B cell (primary cell): ENCODE measurements at regions not wholly inside any gene's neighbourhood (a gene's known extent, or its start where the extent isn't known, plus 50 kb on each side); places are given as distances from the start of the nearest gene placed in this dataset.

Experiments
- EZH2 ChIP-seq: IDR thresholded peaks from 2 replicates; pipeline ENCODE4 v1.6.1; 2012; ENCODE audit warnings: borderline replicate concordance, low read depth, mild to moderate bottlenecking, moderate library complexity, low read length; ENCODE audit not compliant: insufficient read depth, poor library complexity, severe bottlenecking
- TF ChIP-seq, protein P1 (sequence below): fragments of 200-600 bp; IDR thresholded peaks from one replicate; pipeline ENCODE4 v1.8.0; 2022; ENCODE audit warnings: antibody characterized with exemption, mild to moderate bottlenecking

DNA sequence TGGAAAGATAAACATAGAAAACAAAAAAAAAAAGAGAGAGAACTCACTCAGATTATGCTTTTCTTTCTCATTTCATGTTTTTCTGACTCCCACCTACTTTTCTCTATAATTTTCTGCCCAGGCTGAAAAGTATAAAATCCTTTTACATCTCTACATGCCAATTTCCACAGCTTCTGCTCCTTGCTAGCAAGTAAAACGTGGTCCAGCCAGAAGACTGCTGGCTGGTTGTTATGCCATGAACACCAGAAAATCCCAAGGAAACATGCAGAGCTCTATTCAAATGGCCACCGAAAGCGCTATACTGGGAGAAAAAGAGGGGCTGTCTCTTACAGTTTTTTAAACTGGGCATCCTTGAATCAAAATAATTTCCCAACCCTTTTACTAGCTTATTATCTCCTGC lies 512.8 kb upstream of the ID4 start:
- TF ChIP-seq, protein P1, sequence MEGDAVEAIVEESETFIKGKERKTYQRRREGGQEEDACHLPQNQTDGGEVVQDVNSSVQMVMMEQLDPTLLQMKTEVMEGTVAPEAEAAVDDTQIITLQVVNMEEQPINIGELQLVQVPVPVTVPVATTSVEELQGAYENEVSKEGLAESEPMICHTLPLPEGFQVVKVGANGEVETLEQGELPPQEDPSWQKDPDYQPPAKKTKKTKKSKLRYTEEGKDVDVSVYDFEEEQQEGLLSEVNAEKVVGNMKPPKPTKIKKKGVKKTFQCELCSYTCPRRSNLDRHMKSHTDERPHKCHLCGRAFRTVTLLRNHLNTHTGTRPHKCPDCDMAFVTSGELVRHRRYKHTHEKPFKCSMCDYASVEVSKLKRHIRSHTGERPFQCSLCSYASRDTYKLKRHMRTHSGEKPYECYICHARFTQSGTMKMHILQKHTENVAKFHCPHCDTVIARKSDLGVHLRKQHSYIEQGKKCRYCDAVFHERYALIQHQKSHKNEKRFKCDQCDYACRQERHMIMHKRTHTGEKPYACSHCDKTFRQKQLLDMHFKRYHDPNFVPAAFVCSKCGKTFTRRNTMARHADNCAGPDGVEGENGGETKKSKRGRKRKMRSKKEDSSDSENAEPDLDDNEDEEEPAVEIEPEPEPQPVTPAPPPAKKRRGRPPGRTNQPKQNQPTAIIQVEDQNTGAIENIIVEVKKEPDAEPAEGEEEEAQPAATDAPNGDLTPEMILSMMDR, result no peak
- TF ChIP-seq EZH2, result no peak
